RWPE1 (cell line): ENCODE measurements at regions not wholly inside any gene's neighbourhood (a gene's known extent, or its start where the extent isn't known, plus 50 kb on each side); places are given as distances from the start of the nearest gene placed in this dataset.

Experiments used
- CTCF ChIA-PET: fragments of 350-600 bp; sonication (Branson Sonifier 250); formaldehyde crosslinking; extraction: SDS; loops from one replicate; lab custom pipeline; 2021; lab: Yijun Ruan, JAX
- POLR2A ChIA-PET: fragments of 400-600 bp; formaldehyde crosslinking; extraction: SDS; loops from one replicate; lab custom pipeline; 2020; ENCODE audit warnings: antibody characterized with exemption; ENCODE audit not compliant: low non-redundant PET; lab: Yijun Ruan, JAX
- DNase-seq: peaks from one replicate; pipeline ENCODE4 v3.0.0; 2012; ENCODE audit warnings: low spot score
- H3K27ac ChIP-seq: fragments of 450-650 bp; 2 replicates; pipeline ENCODE4 v1.5.1; 2017
- CTCF ChIP-seq: fragments of 450-650 bp; conservative IDR thresholded peaks from 2 replicates; pipeline ENCODE4 v1.5.1; 2017; ENCODE audit warnings: low read depth, mild to moderate bottlenecking

GRCh38 chr22:47549741-47550340 lies 787.4 kb downstream of the TBC1D22A start:
- H3K27ac ChIP-seq = no peak overlapping the region
- DNase-seq = no peak
- TF ChIP-seq CTCF = no peak
- ChIA-PET POLR2A (no interaction called here), CTCF (no interaction called here)

DNA sequence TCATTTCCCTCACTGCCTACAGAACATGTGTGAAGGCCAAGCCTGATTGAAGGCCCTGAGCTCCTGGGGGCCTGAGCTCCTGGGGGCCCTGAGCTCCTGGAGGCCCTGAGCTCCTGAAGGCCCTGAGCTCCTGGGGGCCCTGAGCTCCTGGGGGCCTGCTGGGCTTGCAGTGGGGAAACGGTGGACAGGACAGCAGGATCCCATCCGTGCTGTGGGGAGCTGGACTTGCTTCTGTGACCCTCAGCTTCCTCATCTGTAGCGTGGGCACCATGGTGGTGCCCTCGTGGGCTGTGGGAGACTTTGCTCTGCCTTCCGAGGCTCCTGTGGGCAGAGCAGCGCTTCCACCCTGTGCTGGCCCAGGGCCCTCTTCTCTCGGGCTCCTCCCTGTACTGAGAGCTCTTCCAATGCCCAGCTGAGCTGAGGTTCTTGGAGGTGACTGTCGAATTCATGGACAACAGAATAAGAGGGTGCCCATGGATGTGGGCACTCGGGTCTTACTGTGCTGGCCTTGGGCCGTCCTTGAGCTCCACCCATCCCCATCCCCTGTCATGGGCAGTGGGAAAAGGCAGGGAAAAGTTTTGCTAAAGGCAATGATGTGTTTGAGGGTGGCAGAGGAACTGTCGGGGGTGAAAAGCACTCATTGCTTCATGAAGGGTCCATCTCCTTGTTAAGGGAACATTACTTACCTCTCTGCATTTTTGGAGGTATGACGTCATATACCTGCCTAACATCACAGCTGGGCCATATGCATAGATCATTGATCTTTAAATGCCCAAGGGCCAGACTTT lies 786.7 kb downstream of the TBC1D22A start:
- CTCF ChIA-PET = interaction anchor here (0.6 kb wide), 1 partner anchor 9 kb away, joined by 3 read pairs; no protein-coding TSS in a partner anchor
- POLR2A ChIA-PET = no interaction called here

GRCh38 chr22:47547881-47548650 lies 785.6 kb downstream of the TBC1D22A start:
- CTCF ChIA-PET = no interaction called here
- POLR2A ChIA-PET = no interaction called here
- no peak for TF ChIP-seq CTCF
- DNase-seq = no peak
- H3K27ac ChIP-seq = no peak overlapping the region

More for the DNA sequence above, 786.7 kb downstream of the TBC1D22A start:
- no peak for TF ChIP-seq CTCF
- no peak for DNase-seq
- no peak overlapping the region for H3K27ac ChIP-seq

DNA sequence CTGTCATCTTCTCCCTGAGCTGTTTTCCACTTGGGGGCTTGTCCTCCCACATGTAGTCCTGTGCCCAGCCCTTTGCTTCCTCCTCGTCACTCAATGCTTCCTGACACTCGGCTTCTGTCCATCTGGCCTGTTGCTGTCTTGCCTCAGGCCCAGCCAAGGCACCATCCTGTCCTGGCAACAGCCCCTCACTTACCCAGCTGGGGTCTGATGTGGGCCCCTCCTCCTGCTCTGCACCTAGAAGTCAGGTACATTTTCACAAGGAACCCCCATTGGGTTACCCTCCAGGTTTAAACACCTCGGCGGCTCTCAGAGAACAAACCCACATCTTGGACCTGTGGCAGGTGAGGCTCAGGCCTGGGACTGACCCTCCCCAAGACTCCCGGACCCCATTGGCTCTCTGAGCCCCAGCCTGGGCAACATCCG lies 784.8 kb downstream of the TBC1D22A start:
- no peak overlapping the region for H3K27ac ChIP-seq
- POLR2A ChIA-PET = no interaction called here
- DNase-seq = no peak
- TF ChIP-seq CTCF = no peak
- CTCF ChIA-PET = no interaction called here

GRCh38 chr22:47544696-47545095 lies 782.2 kb downstream of the TBC1D22A start:
- CTCF ChIA-PET = no interaction called here
- no peak for DNase-seq
- no peak for TF ChIP-seq CTCF
- POLR2A ChIA-PET = no interaction called here
- H3K27ac ChIP-seq = no peak overlapping the region

DNA sequence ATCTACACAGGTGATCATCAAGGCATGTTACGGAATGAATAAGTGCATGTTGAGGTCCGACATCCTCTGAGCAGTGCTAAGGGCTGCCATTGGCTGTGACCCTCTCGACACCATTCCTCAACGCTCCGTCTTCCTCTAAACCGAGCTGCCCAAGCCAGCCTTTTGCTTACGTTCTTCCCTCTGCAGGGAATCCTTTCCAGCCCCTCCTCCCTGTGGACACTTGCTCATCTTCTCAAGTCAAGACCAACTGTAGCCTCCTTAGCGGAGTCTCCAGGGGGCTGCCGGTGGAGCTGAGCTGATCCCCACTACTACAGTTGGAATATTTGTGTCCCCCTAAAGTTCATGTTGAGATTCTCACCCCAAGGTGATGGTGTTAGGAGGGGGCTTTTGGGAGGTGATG lies 781.0 kb downstream of the TBC1D22A start:
- no peak for DNase-seq
- POLR2A ChIA-PET = no interaction called here
- no peak overlapping the region for H3K27ac ChIP-seq
- CTCF ChIA-PET = no interaction called here
- no peak for TF ChIP-seq CTCF
